NT2/D1 (cell line): ENCODE measurements at regions not wholly inside any gene's neighbourhood (a gene's known extent, or its start where the extent isn't known, plus 50 kb on each side); places are given as distances from the start of the nearest gene placed in this dataset.

Experiments used
- SUZ12 ChIP-seq: IDR thresholded peaks from 2 replicates; pipeline ENCODE4 v1.6.1; 2011; ENCODE audit not compliant: insufficient read length, insufficient read depth; ENCODE audit errors: extremely low read depth
- YY1 ChIP-seq: IDR thresholded peaks from 2 replicates; pipeline ENCODE4 v1.6.1; 2011; ENCODE audit not compliant: insufficient read length, insufficient read depth
- ZNF274 ChIP-seq: IDR thresholded peaks from 2 replicates; pipeline ENCODE4 v1.6.1; 2011; ENCODE audit warnings: mild to moderate bottlenecking, low read depth, low read length

- TF ChIP-seq SUZ12: no peak
- TF ChIP-seq ZNF274: no peak
- no peak for TF ChIP-seq YY1
Observed at GRCh38 chr2:223197046-223197445, 145.1 kb downstream of the KCNE4 start.
